OCI-LY7 (cell line): ENCODE measurements at regions not wholly inside any gene's neighbourhood (a gene's known extent, or its start where the extent isn't known, plus 50 kb on each side); places are given as distances from the start of the nearest gene placed in this dataset.

Experiments used
- CTCF ChIP-seq: fragments of 200-600 bp; sonication (generic); conservative IDR thresholded peaks from 2 replicates; pipeline ENCODE4 v1.5.1; 2014; ENCODE audit warnings: mild to moderate bottlenecking, antibody characterized with exemption, low read length, moderate library complexity, mixed read lengths
- EZH2phosphoT487 ChIP-seq: fragments of 200-600 bp; sonication (generic); IDR thresholded peaks from 2 replicates; pipeline ENCODE4 v1.6.1; 2018; ENCODE audit warnings: low read depth, borderline replicate concordance, mild to moderate bottlenecking, mixed run types, antibody characterized with exemption, low read length, moderate library complexity, mixed read lengths

DNA sequence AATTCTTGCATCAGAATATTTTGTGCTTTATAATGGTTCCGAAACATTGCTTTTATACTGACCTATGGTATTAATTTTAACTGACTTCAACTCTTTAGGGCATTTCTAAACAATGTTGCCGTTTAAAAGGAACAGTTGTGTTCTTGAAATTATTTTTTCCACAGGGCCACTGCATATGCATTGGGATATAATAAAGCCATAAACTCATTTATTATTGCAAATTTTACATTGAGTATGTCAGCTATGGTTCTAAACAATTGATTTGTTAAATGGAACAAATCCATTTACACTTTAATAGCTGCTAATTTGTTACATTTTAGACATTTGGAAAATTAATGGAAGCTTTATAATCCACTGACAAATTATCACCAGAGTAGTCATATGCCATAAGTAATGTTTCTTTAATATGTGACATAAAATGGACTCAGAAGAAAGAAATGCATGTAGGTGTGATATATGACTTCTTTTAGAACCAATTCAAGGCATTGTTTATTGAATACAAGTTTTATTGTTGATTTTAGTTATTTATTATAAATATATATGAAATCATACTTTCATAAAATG lies 553.3 kb downstream of the TLL1 start:
- TF ChIP-seq CTCF (no peak), EZH2phosphoT487 (no peak)
